OCI-LY1 (cell line): ENCODE measurements at regions not wholly inside any gene's neighbourhood (a gene's known extent, or its start where the extent isn't known, plus 50 kb on each side); places are given as distances from the start of the nearest gene placed in this dataset.

Source experiments
- CTCF ChIP-seq: fragments of 200-600 bp; sonication (generic), shearing (Covaris generic); IDR thresholded peaks from 2 replicates; pipeline ENCODE4 v1.5.1; 2017; ENCODE audit warnings: mild to moderate bottlenecking, antibody characterized with exemption, low read length, moderate library complexity, mixed read lengths
- EZH2 ChIP-seq: fragments of 200-600 bp; sonication (generic), shearing (Covaris generic); IDR thresholded peaks from 2 replicates; pipeline ENCODE4 v1.8.0; 2017; ENCODE audit warnings: borderline replicate concordance, mixed run types, mild to moderate bottlenecking, antibody characterized with exemption, low read length, moderate library complexity, mixed read lengths

- TF ChIP-seq CTCF = no peak
- TF ChIP-seq EZH2 = no peak
Measured at GRCh38 chr4:13891544-13891939, 264.0 kb upstream of the BOD1L1 start.
